Skeletal muscle tissue (tissue), 3 donors: ENCODE measurements at regions not wholly inside any gene's neighbourhood (a gene's known extent, or its start where the extent isn't known, plus 50 kb on each side); places are given as distances from the start of the nearest gene placed in this dataset.

Source experiments
- H3K27ac ChIP-seq: one replicate; pipeline ENCODE4 v1.7.0; 2013; ENCODE audit warnings: mild to moderate bottlenecking, low read depth, low read length, inconsistent platforms
- H3K27me3 ChIP-seq, 3 donors: one replicate each; pipeline ENCODE4 v1.7.0; 2013; ENCODE audit warnings: low read length in 3 of 3; ENCODE audit not compliant: control insufficient read depth in 3 of 3, insufficient read depth in 3 of 3
- H3K36me3 ChIP-seq, 3 donors: one replicate each; pipeline ENCODE4 v1.7.0; 2013; ENCODE audit warnings: low read length in 3 of 3; ENCODE audit not compliant: control insufficient read depth in 3 of 3, insufficient read depth in 3 of 3
- H3K4me1 ChIP-seq, 3 donors: one replicate each; pipeline ENCODE4 v1.7.0; 2013; ENCODE audit warnings: low read length in 3 of 3, mild to moderate bottlenecking in 3 of 3; ENCODE audit not compliant: control insufficient read depth in 3 of 3, insufficient read depth in 3 of 3
- H3K4me3 ChIP-seq, 3 donors: one replicate each; pipeline ENCODE4 v1.7.0; 2013; ENCODE audit warnings: low read length in 3 of 3
- H3K9ac ChIP-seq, 3 donors: one replicate each; pipeline ENCODE4 v1.7.0; 2013; ENCODE audit warnings: low read length in 3 of 3, mild to moderate bottlenecking in 3 of 3, moderate library complexity in 2 of 3, low read depth in 1 of 3
- H3K9me3 ChIP-seq, 3 donors: one replicate each; pipeline ENCODE4 v1.7.0; 2013; ENCODE audit warnings: low read length in 3 of 3; ENCODE audit not compliant: control insufficient read depth in 3 of 3
- donor health status: Osteomylitis.

DNA sequence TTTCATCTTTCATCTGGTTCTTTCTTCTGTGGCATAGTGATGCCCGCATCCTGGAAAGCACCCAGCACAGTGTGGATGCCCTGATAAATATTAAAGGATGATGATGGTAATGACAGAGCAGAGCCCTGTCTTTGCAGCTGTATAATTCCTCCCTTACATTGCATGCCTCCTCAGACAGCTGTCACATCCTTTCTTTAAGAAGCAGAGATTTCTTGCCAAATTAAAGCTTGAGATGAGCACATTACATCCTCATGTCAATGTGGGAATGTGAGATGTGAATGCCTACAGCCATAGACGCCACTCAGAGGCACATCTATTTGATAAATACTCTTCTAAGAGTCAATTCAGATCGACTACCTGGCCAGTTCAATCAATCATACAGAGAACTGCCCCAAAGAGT, 642.0 kb downstream of the ZNF385D start:
- H3K27ac ChIP-seq, result no peak overlapping the region
- no peaks in the 10 kb centered on the region for H3K27me3 ChIP-seq
- no peak overlapping the region for H3K9ac ChIP-seq
- H3K4me1 ChIP-seq, result no peaks in the 10 kb centered on the region
- H3K9me3 ChIP-seq, result peaks cover 0 to 4% (median 0%) of the 10 kb centered on the region in 3 donors
- no peaks in the 10 kb centered on the region for H3K36me3 ChIP-seq
- no peak overlapping the region for H3K4me3 ChIP-seq

GRCh38 chr3:21105784-21106183, 645.2 kb downstream of the ZNF385D start:
- H3K9me3 ChIP-seq, result peaks cover 0 to 6% (median 4%) of the 10 kb centered on the region in 3 donors
- no peak overlapping the region for H3K27ac ChIP-seq
- no peaks in the 10 kb centered on the region for H3K4me1 ChIP-seq
- H3K9ac ChIP-seq, result no peak overlapping the region
- no peaks in the 10 kb centered on the region for H3K36me3 ChIP-seq
- no peak overlapping the region for H3K4me3 ChIP-seq
- no peaks in the 10 kb centered on the region for H3K27me3 ChIP-seq

DNA sequence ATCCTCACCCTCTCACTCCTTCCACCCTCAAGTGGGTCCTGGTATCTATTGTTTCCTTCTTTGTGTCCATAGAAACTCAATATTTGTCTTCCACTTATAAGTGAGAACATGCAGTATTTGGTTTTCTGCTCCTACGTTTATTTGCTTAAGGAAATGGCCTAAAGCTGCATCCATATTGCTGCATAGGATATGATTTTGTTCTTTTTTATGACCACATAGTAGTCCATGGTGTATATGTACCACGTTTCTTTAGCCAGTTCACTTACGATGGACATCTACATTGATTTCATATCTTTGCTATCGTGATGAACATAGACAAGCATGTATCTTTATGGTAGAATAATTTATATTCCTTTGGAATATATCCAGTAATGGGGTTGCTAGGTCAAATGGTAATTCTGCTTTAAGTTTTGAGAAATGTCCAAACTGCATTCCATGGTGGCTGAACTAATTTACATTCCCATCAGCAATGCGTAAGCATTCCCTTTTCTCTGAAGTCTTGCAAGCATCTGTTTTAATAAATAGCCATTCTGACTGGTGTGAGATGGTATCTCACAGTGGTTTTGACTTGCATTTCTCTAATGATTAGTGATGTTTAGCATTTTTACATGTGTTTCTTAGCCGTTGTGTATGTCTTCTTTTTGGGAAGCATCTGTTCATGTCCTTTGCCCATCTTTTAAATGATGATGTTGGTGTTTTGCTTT, 650.2 kb downstream of the ZNF385D start:
- no peaks in the 10 kb centered on the region for H3K36me3 ChIP-seq

DNA sequence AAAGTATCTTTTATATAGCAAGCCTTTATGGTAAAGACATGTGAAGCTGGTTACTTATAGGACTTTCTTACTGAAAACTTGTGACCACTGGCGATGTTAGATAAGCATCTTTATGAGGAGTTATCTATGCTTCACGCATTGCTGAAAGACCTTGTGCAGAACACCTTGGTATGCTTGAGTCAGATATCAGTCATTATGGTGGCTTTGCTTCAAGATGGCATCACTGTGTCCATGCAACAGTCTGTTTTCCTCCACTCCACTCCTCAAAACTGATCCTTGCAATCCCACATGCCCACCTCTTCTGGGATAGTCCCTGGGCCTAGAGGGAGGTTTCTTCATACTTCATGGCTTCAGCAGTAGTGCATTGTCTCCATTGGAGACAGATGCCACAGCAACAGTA, 656.3 kb downstream of the ZNF385D start:
- Histone ChIP-seq H3K4me1 (no peaks in the 10 kb centered on the region), H3K9ac (no peak overlapping the region), H3K27me3 (no peaks in the 10 kb centered on the region), H3K9me3 (no peaks in the 10 kb centered on the region), H3K4me3 (no peak overlapping the region), H3K27ac (no peak overlapping the region), H3K36me3 (no peaks in the 10 kb centered on the region)

More for the DNA sequence above, 650.2 kb downstream of the ZNF385D start:
- no peak overlapping the region for H3K4me3 ChIP-seq
- H3K27me3 ChIP-seq, result no peaks in the 10 kb centered on the region
- no peak overlapping the region for H3K27ac ChIP-seq
- H3K4me1 ChIP-seq, result no peaks in the 10 kb centered on the region
- H3K9me3 ChIP-seq, result peaks cover 0 to 6% (median 2%) of the 10 kb centered on the region in 3 donors
- H3K9ac ChIP-seq, result no peak overlapping the region

GRCh38 chr3:21073561-21073960, 677.4 kb downstream of the ZNF385D start:
- H3K4me3 ChIP-seq, result no peak overlapping the region
- H3K27ac ChIP-seq, result no peak overlapping the region
- H3K27me3 ChIP-seq, result no peaks in the 10 kb centered on the region
- no peaks in the 10 kb centered on the region for H3K4me1 ChIP-seq
- no peaks in the 10 kb centered on the region for H3K36me3 ChIP-seq
- no peak overlapping the region for H3K9ac ChIP-seq
- no peaks in the 10 kb centered on the region for H3K9me3 ChIP-seq

- no peaks in the 10 kb centered on the region for H3K9me3 ChIP-seq
- H3K27me3 ChIP-seq, result no peaks in the 10 kb centered on the region
- no peaks in the 10 kb centered on the region for H3K4me1 ChIP-seq
- no peak overlapping the region for H3K27ac ChIP-seq
- no peak overlapping the region for H3K4me3 ChIP-seq
- H3K36me3 ChIP-seq, result no peaks in the 10 kb centered on the region
- H3K9ac ChIP-seq, result no peak overlapping the region
These were observed 683.8 kb downstream of the ZNF385D start for GRCh38 chr3:21067031-21067813.

DNA sequence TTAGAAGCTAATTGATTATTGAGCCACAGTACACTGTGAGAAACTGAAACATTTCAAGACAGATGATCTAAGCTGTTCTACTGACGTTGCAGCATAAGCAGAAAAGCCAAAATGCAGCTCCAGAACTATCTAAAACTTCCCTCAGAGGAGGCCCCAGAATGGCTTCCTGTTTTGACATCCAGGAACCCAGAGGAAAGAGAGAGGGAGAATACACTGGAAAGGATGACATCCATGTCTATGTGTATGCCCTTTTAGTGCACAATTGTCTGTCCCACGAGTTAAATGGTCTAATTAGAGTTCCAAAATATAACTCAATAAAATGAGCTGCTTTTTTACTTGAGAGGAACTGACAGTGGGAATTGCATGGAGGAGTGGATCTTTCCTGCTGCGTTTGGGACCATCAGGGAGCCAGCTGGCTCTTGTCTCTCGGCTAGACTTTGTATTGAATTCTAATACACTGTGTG, 688.1 kb downstream of the ZNF385D start:
- Histone ChIP-seq H3K4me1 (no peaks in the 10 kb centered on the region), H3K4me3 (no peak overlapping the region), H3K27ac (no peak overlapping the region), H3K9me3 (no peaks in the 10 kb centered on the region), H3K9ac (no peak overlapping the region), H3K36me3 (no peaks in the 10 kb centered on the region), H3K27me3 (no peaks in the 10 kb centered on the region)

DNA sequence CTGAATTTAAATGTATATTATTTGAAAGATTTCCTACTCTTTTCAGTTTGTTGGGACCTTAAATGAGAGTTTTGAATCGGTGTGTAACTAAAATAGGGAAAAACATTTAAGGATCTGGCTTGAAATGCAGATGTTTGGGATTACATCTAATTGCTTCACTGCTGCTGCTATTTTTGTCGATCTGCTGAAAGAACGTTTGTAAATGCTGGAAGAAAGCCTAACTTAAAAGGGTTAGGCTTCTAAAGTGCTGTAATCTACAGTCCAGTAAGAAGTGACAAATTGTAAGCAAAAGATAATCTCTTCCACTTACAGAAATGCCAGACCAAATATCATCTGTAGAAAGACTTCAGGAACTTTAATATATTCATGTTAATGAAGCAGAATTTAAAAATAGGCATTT, 691.6 kb downstream of the ZNF385D start:
- Histone ChIP-seq H3K27me3 (no peaks in the 10 kb centered on the region), H3K9ac (no peak overlapping the region), H3K36me3 (no peaks in the 10 kb centered on the region), H3K4me3 (no peak overlapping the region), H3K4me1 (no peaks in the 10 kb centered on the region), H3K27ac (no peak overlapping the region), H3K9me3 (no peaks in the 10 kb centered on the region)

GRCh38 chr3:21056293-21056692, 694.7 kb downstream of the ZNF385D start:
- no peak overlapping the region for H3K4me3 ChIP-seq
- no peaks in the 10 kb centered on the region for H3K36me3 ChIP-seq
- no peak overlapping the region for H3K27ac ChIP-seq
- no peaks in the 10 kb centered on the region for H3K4me1 ChIP-seq
- no peaks in the 10 kb centered on the region for H3K27me3 ChIP-seq
- H3K9ac ChIP-seq, result no peak overlapping the region
- no peaks in the 10 kb centered on the region for H3K9me3 ChIP-seq

GRCh38 chr3:21055015-21055414, 696.0 kb downstream of the ZNF385D start:
- Histone ChIP-seq H3K9ac (no peak overlapping the region), H3K27me3 (no peaks in the 10 kb centered on the region), H3K4me1 (no peaks in the 10 kb centered on the region), H3K27ac (no peak overlapping the region), H3K36me3 (no peaks in the 10 kb centered on the region), H3K9me3 (no peaks in the 10 kb centered on the region), H3K4me3 (no peak overlapping the region)
